WTC11 (cell line): ENCODE measurements at regions not wholly inside any gene's neighbourhood (a gene's known extent, or its start where the extent isn't known, plus 50 kb on each side); places are given as distances from the start of the nearest gene placed in this dataset.

Source experiments
- ATAC-seq: fragments of 200-7000 bp; cut with Tn5 transposase; 2 replicates; pipeline ENCODE4 v1.10.0; 2021; ENCODE audit warnings: mild to moderate bottlenecking, moderate library complexity
- CTCF ChIA-PET: fragments of 300-600 bp; sonication (Branson Sonifier 250); formaldehyde crosslinking; loops from one replicate; lab custom pipeline; 2021; ENCODE audit warnings: antibody characterized with exemption; lab: Charles Lee
- POLR2A ChIA-PET: fragments of 350-600 bp; sonication (Branson Sonifier 250); formaldehyde crosslinking; loops from one replicate; lab custom pipeline; 2021; ENCODE audit warnings: antibody characterized with exemption; lab: Charles Lee
- DNase-seq: peaks from one replicate; pipeline ENCODE4 v3.0.0; 2021; ENCODE audit warnings: low spot score
- H3K27ac Mint-ChIP-seq: 2 replicates; pipeline ENCODE4 v1.8.0; 2021; ENCODE audit warnings: mixed read lengths
- H3K27me3 Mint-ChIP-seq: 2 replicates; pipeline ENCODE4 v1.8.0; 2021; ENCODE audit warnings: low read depth, mild to moderate bottlenecking, moderate library complexity, mixed read lengths
- H3K36me3 Mint-ChIP-seq: 2 replicates; pipeline ENCODE4 v1.8.0; 2021; ENCODE audit warnings: mixed read lengths
- H3K4me1 Mint-ChIP-seq: 2 replicates; pipeline ENCODE4 v1.8.0; 2022; ENCODE audit warnings: mixed read lengths
- H3K4me3 Mint-ChIP-seq: 2 replicates; pipeline ENCODE4 v1.8.0; 2021; ENCODE audit warnings: mild to moderate bottlenecking, moderate library complexity, mixed read lengths
- H3K9me3 Mint-ChIP-seq: 2 replicates; pipeline ENCODE4 v1.8.0; 2021; ENCODE audit warnings: mixed read lengths
- CBFB ChIP-seq: sonication (generic); formaldehyde crosslinking; IDR thresholded peaks from 2 replicates; pipeline ENCODE4 v1.8.1; 2022; ENCODE audit warnings: mild to moderate bottlenecking, low read depth, missing genetic modification reagents
- ETV6 ChIP-seq: sonication (generic); formaldehyde crosslinking; IDR thresholded peaks from 2 replicates; pipeline ENCODE4 v1.8.1; 2022; ENCODE audit warnings: mild to moderate bottlenecking, missing genetic modification reagents
- GTF2I ChIP-seq: fragments of 250-450 bp; sonication (Bioruptor Pico); conservative IDR thresholded peaks from 2 replicates; pipeline ENCODE4 v1.4.0; 2021; ENCODE audit warnings: mild to moderate bottlenecking
- IRF1 ChIP-seq: sonication (generic); formaldehyde crosslinking; IDR thresholded peaks from 2 replicates; pipeline ENCODE4 v1.8.0; 2023; ENCODE audit warnings: missing genetic modification reagents
- JUN ChIP-seq: sonication (generic); formaldehyde crosslinking; IDR thresholded peaks from 2 replicates; pipeline ENCODE4 v1.8.0; 2023; ENCODE audit warnings: mild to moderate bottlenecking, missing genetic modification reagents
- MYBL2 ChIP-seq: sonication (generic); formaldehyde crosslinking; IDR thresholded peaks from 2 replicates; pipeline ENCODE4 v1.8.1; 2023; ENCODE audit warnings: mild to moderate bottlenecking, moderate library complexity, missing genetic modification reagents
- NFE2L1 ChIP-seq: sonication (generic); formaldehyde crosslinking; IDR thresholded peaks from 2 replicates; pipeline ENCODE4 v1.8.1; 2023; ENCODE audit warnings: missing genetic modification reagents
- RELA ChIP-seq: sonication (generic); formaldehyde crosslinking; IDR thresholded peaks from 2 replicates; pipeline ENCODE4 v1.8.1; 2022; ENCODE audit warnings: missing genetic modification reagents, mild to moderate bottlenecking, borderline replicate concordance
- TEAD1 ChIP-seq: sonication (generic); formaldehyde crosslinking; IDR thresholded peaks from 2 replicates; pipeline ENCODE4 v1.8.0; 2022; ENCODE audit warnings: mild to moderate bottlenecking, missing genetic modification reagents
- TP53 ChIP-seq: sonication (generic); formaldehyde crosslinking; IDR thresholded peaks from 2 replicates; pipeline ENCODE4 v1.8.1; 2023; ENCODE audit warnings: mild to moderate bottlenecking, missing genetic modification reagents
- ZBTB21 ChIP-seq: sonication (generic); formaldehyde crosslinking; IDR thresholded peaks from 2 replicates; pipeline ENCODE4 v1.8.1; 2023; ENCODE audit warnings: mild to moderate bottlenecking, missing genetic modification reagents, borderline replicate concordance
- ZBTB43 ChIP-seq: sonication (generic); formaldehyde crosslinking; IDR thresholded peaks from 2 replicates; pipeline ENCODE4 v1.8.1; 2023; ENCODE audit warnings: mild to moderate bottlenecking, missing genetic modification reagents
- ZNF121 ChIP-seq: sonication (generic); formaldehyde crosslinking; IDR thresholded peaks from 2 replicates; pipeline ENCODE4 v1.8.0; 2023; ENCODE audit warnings: missing genetic modification reagents
- ZNF263 ChIP-seq: sonication (generic); formaldehyde crosslinking; IDR thresholded peaks from 2 replicates; pipeline ENCODE4 v1.8.1; 2022; ENCODE audit warnings: low read depth, mild to moderate bottlenecking, moderate library complexity, missing genetic modification reagents
- ZNF671 ChIP-seq: fragments of 250-450 bp; sonication (Bioruptor Pico); IDR thresholded peaks from 2 replicates; pipeline ENCODE4 v1.8.0; 2021; ENCODE audit warnings: mild to moderate bottlenecking
- TF ChIP-seq, protein P1 (sequence below): sonication (generic); formaldehyde crosslinking; IDR thresholded peaks from 2 replicates; pipeline ENCODE4 v1.8.1; 2022; ENCODE audit warnings: missing genetic modification reagents, borderline replicate concordance
- TF ChIP-seq, protein P2 (sequence below): sonication (generic); formaldehyde crosslinking; conservative IDR thresholded peaks from 2 replicates; pipeline ENCODE4 v1.8.1; 2023; ENCODE audit warnings: mild to moderate bottlenecking, low read depth, missing genetic modification reagents, moderate library complexity
- TF ChIP-seq, protein P3 (sequence below): sonication (generic); formaldehyde crosslinking; IDR thresholded peaks from 2 replicates; pipeline ENCODE4 v1.8.1; 2022; ENCODE audit warnings: mild to moderate bottlenecking, missing genetic modification reagents, moderate library complexity, borderline replicate concordance
- TF ChIP-seq, protein P4 (sequence below): sonication (generic); formaldehyde crosslinking; IDR thresholded peaks from 2 replicates; pipeline ENCODE4 v1.8.0; 2022; ENCODE audit warnings: mild to moderate bottlenecking, missing genetic modification reagents

DNA sequence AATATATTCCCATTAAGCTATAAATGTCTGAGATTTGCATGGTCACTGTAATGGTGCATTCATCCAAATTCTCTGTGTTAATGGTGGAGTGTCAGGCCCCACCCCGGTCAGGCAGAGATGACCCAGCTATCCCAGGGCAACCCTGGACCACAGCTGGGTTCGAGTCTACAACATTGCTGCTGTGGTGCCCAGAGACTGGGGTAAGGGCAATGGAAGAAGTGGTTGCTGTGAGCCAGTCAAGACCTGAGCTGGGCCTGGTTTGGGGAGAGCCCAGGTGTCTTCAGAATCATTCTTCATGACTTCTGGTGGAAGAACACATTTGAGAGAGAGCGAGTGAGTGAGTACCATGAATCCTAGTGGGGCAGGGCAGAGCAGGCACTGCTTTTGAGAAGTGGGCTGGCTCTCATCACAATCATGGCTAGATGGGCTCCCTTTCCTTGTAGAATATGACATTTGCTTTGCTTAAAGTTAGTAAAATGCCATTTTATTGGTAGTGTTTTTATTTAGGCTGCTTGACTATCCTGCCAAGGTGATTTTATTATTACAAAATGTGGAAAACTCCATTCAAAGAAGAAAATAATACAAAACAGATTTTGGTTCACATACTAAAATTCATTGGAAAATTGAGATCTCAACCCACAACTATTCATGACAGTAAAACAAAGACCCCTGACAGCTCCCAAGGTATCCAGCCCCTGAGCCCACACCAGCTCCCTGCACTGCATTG, 125.8 kb upstream of the SLC25A48 start:
- Mint-ChIP-seq H3K27me3 (0 out of 2 replicates have a peak, but pooled peaks cover 4% of the 10 kb centered on the region), H3K4me1 (peaks cover 4% of the 10 kb centered on the region), H3K9me3 (no peaks in the 10 kb centered on the region), H3K36me3 (no peaks in the 10 kb centered on the region), H3K27ac (no peak overlapping the region), H3K4me3 (no peak overlapping the region)
- no peak for DNase-seq
- ChIA-PET CTCF (interaction anchor here (0.6 to 1.3 kb wide), 2 partner anchors 142 to 203 kb away, joined by 5 read pairs; no protein-coding TSS in a partner anchor), POLR2A (no interaction called here)
- TF ChIP-seq CBFB (CRISPR knock-in tag), result no peak
- no peak for TF ChIP-seq GTF2I (CRISPR knock-in tag)
- TF ChIP-seq NFE2L1, result no peak
- ATAC-seq, result no peak

- Mint-ChIP-seq H3K4me1 (peaks cover 8% of the 10 kb centered on the region), H3K4me3 (no peak overlapping the region), H3K9me3 (no peaks in the 10 kb centered on the region), H3K27ac (no peak overlapping the region), H3K36me3 (no peaks in the 10 kb centered on the region), H3K27me3 (0 out of 2 replicates have a peak, but pooled peaks cover 4% of the 10 kb centered on the region)
- POLR2A ChIA-PET, result no interaction called here
- CTCF ChIA-PET, result no interaction called here
- no peak for ATAC-seq
- no peak for TF ChIP-seq ZNF121 (CRISPR knock-in tag)
- TF ChIP-seq, protein P1, sequence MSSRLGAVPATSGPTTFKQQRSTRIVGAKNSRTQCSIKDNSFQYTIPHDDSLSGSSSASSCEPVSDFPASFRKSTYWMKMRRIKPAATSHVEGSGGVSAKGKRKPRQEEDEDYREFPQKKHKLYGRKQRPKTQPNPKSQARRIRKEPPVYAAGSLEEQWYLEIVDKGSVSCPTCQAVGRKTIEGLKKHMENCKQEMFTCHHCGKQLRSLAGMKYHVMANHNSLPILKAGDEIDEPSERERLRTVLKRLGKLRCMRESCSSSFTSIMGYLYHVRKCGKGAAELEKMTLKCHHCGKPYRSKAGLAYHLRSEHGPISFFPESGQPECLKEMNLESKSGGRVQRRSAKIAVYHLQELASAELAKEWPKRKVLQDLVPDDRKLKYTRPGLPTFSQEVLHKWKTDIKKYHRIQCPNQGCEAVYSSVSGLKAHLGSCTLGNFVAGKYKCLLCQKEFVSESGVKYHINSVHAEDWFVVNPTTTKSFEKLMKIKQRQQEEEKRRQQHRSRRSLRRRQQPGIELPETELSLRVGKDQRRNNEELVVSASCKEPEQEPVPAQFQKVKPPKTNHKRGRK (CRISPR knock-in tag), result no peak
- TF ChIP-seq, protein P2, sequence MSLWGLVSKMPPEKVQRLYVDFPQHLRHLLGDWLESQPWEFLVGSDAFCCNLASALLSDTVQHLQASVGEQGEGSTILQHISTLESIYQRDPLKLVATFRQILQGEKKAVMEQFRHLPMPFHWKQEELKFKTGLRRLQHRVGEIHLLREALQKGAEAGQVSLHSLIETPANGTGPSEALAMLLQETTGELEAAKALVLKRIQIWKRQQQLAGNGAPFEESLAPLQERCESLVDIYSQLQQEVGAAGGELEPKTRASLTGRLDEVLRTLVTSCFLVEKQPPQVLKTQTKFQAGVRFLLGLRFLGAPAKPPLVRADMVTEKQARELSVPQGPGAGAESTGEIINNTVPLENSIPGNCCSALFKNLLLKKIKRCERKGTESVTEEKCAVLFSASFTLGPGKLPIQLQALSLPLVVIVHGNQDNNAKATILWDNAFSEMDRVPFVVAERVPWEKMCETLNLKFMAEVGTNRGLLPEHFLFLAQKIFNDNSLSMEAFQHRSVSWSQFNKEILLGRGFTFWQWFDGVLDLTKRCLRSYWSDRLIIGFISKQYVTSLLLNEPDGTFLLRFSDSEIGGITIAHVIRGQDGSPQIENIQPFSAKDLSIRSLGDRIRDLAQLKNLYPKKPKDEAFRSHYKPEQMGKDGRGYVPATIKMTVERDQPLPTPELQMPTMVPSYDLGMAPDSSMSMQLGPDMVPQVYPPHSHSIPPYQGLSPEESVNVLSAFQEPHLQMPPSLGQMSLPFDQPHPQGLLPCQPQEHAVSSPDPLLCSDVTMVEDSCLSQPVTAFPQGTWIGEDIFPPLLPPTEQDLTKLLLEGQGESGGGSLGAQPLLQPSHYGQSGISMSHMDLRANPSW (CRISPR knock-in tag), result no peak
- TF ChIP-seq JUN (CRISPR knock-in tag), result no peak
- no peak for TF ChIP-seq ZNF671 (CRISPR knock-in tag)
- no peak for TF ChIP-seq ZBTB21
- TF ChIP-seq ETV6 (CRISPR knock-in tag), result no peak
- TF ChIP-seq, protein P3, sequence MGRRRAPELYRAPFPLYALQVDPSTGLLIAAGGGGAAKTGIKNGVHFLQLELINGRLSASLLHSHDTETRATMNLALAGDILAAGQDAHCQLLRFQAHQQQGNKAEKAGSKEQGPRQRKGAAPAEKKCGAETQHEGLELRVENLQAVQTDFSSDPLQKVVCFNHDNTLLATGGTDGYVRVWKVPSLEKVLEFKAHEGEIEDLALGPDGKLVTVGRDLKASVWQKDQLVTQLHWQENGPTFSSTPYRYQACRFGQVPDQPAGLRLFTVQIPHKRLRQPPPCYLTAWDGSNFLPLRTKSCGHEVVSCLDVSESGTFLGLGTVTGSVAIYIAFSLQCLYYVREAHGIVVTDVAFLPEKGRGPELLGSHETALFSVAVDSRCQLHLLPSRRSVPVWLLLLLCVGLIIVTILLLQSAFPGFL (CRISPR knock-in tag), result no peak
- no peak for TF ChIP-seq NFE2L1
- TF ChIP-seq MYBL2, result no peak
- no peak for TF ChIP-seq TP53
- no peak for TF ChIP-seq ZBTB43 (CRISPR knock-in tag)
- no peak for TF ChIP-seq ZNF263 (CRISPR knock-in tag)
- no peak for TF ChIP-seq TEAD1 (CRISPR knock-in tag)
- no peak for TF ChIP-seq GTF2I (CRISPR knock-in tag)
- TF ChIP-seq, protein P4, sequence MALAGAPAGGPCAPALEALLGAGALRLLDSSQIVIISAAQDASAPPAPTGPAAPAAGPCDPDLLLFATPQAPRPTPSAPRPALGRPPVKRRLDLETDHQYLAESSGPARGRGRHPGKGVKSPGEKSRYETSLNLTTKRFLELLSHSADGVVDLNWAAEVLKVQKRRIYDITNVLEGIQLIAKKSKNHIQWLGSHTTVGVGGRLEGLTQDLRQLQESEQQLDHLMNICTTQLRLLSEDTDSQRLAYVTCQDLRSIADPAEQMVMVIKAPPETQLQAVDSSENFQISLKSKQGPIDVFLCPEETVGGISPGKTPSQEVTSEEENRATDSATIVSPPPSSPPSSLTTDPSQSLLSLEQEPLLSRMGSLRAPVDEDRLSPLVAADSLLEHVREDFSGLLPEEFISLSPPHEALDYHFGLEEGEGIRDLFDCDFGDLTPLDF, result no peak
- no peak for TF ChIP-seq RELA (CRISPR knock-in tag)
- TF ChIP-seq IRF1 (CRISPR knock-in tag), result no peak
- no peak for DNase-seq
These were observed 127.2 kb upstream of the SLC25A48 start for GRCh38 chr5:135707302-135707701.
